SU-DHL-6 (cell line): ENCODE measurements at regions not wholly inside any gene's neighbourhood (a gene's known extent, or its start where the extent isn't known, plus 50 kb on each side); places are given as distances from the start of the nearest gene placed in this dataset.

Experiments
- H2AFZ ChIP-seq: fragments of 200-600 bp; sonication (generic); 2 replicates; pipeline ENCODE4 v1.6.1; 2014; ENCODE audit warnings: low read depth, mild to moderate bottlenecking, moderate library complexity, mixed read lengths, antibody characterized with exemption, low read length; ENCODE audit not compliant: severe bottlenecking
- H3F3A ChIP-seq: fragments of 200-600 bp; shearing (Covaris generic); 2 replicates; pipeline ENCODE4 v1.6.0; 2016; ENCODE audit warnings: antibody characterized with exemption, mild to moderate bottlenecking; ENCODE audit not compliant: insufficient read depth
- H3K27ac ChIP-seq: fragments of 200-600 bp; sonication (generic); 2 replicates; pipeline ENCODE4 v1.5.1; 2016; ENCODE audit warnings: low read depth, mild to moderate bottlenecking, low read length, moderate library complexity, mixed read lengths
- H3K27me3 ChIP-seq: fragments of 200-600 bp; sonication (generic), shearing (Covaris generic); 2 replicates; pipeline ENCODE4 v1.6.0; 2014; ENCODE audit warnings: mild to moderate bottlenecking, low read length
- H3K36me3 ChIP-seq: fragments of 200-600 bp; sonication (generic); 2 replicates; pipeline ENCODE4 v1.6.1; 2014; ENCODE audit warnings: mild to moderate bottlenecking, low read length, mixed read lengths
- H3K4me2 ChIP-seq: fragments of 300-600, 200-600 bp; shearing (Covaris generic), sonication (generic); 2 replicates; pipeline ENCODE4 v1.6.0; 2014; ENCODE audit warnings: low read length, low read depth, mild to moderate bottlenecking; ENCODE audit not compliant: poor library complexity, severe bottlenecking
- H3K4me3 ChIP-seq: fragments of 200-600 bp; sonication (generic); 2 replicates; pipeline ENCODE4 v1.5.1; 2014; ENCODE audit warnings: antibody characterized with exemption, low read length, mild to moderate bottlenecking, mixed read lengths; ENCODE audit not compliant: insufficient read depth, poor library complexity, severe bottlenecking
- H3K79me2 ChIP-seq: fragments of 200-600 bp; sonication (generic); 2 replicates; pipeline ENCODE4 v1.6.1; 2014; ENCODE audit warnings: mild to moderate bottlenecking, low read length, moderate library complexity; ENCODE audit not compliant: insufficient read depth
- H3K9ac ChIP-seq: fragments of 200-600 bp; sonication (generic); 2 replicates; pipeline ENCODE4 v1.7.0; 2014; ENCODE audit warnings: mild to moderate bottlenecking, low read length
- H3K9me2 ChIP-seq: fragments of 200-600 bp; sonication (generic); replicated peaks from 2 replicates; pipeline ENCODE4 v1.6.1; 2014; ENCODE audit warnings: low read length; ENCODE audit not compliant: insufficient read depth
- H3K9me3 ChIP-seq: fragments of 200-600 bp; sonication (generic); 2 replicates; pipeline ENCODE4 v1.6.1; 2014; ENCODE audit warnings: low read length, mixed read lengths; ENCODE audit not compliant: insufficient read depth
- H4K20me1 ChIP-seq: fragments of 200-600 bp; sonication (generic); 2 replicates; pipeline ENCODE4 v1.6.1; 2014; ENCODE audit warnings: low read depth, mild to moderate bottlenecking, antibody characterized with exemption, low read length, moderate library complexity, mixed read lengths
- EZH2phosphoT487 ChIP-seq: fragments of 200-600 bp; sonication (generic), shearing (Covaris generic); conservative IDR thresholded peaks from 2 replicates; pipeline ENCODE4 v1.6.1; 2018; ENCODE audit warnings: mild to moderate bottlenecking, antibody characterized with exemption, low read length, moderate library complexity, mixed read lengths
- TF ChIP-seq, protein P1 (sequence below): fragments of 200-600 bp; sonication (generic); IDR thresholded peaks from one replicate; pipeline ENCODE4 v1.5.1; 2017; ENCODE audit warnings: antibody characterized with exemption, mild to moderate bottlenecking, low read length, moderate library complexity; ENCODE audit not compliant: insufficient read depth, poor library complexity, severe bottlenecking

GRCh38 chr7:24346716-24347115, 62.7 kb downstream of the NPY start:
- H3K27me3 ChIP-seq = no peaks in the 10 kb centered on the region
- H3K9me3 ChIP-seq = peaks cover 20% of the 10 kb centered on the region; the same call in 1 of the 2 replicates
- no peak overlapping the region for H3K27ac ChIP-seq
- TF ChIP-seq, protein P1, sequence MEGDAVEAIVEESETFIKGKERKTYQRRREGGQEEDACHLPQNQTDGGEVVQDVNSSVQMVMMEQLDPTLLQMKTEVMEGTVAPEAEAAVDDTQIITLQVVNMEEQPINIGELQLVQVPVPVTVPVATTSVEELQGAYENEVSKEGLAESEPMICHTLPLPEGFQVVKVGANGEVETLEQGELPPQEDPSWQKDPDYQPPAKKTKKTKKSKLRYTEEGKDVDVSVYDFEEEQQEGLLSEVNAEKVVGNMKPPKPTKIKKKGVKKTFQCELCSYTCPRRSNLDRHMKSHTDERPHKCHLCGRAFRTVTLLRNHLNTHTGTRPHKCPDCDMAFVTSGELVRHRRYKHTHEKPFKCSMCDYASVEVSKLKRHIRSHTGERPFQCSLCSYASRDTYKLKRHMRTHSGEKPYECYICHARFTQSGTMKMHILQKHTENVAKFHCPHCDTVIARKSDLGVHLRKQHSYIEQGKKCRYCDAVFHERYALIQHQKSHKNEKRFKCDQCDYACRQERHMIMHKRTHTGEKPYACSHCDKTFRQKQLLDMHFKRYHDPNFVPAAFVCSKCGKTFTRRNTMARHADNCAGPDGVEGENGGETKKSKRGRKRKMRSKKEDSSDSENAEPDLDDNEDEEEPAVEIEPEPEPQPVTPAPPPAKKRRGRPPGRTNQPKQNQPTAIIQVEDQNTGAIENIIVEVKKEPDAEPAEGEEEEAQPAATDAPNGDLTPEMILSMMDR = no peak
- no peak for TF ChIP-seq EZH2phosphoT487
- no peaks in the 10 kb centered on the region; the same call in 1 of the 2 replicates for H3K36me3 ChIP-seq
- H3K4me2 ChIP-seq = no peak overlapping the region
- H3K9me2 ChIP-seq = no peaks in the 10 kb centered on the region
- no peak overlapping the region for H3K4me3 ChIP-seq
- no peaks in the 10 kb centered on the region for H3K79me2 ChIP-seq
- H4K20me1 ChIP-seq = no peaks in the 10 kb centered on the region
- H2AFZ ChIP-seq = no peak overlapping the region
- H3F3A ChIP-seq = no peaks in the 10 kb centered on the region
- H3K9ac ChIP-seq = no peak overlapping the region

DNA sequence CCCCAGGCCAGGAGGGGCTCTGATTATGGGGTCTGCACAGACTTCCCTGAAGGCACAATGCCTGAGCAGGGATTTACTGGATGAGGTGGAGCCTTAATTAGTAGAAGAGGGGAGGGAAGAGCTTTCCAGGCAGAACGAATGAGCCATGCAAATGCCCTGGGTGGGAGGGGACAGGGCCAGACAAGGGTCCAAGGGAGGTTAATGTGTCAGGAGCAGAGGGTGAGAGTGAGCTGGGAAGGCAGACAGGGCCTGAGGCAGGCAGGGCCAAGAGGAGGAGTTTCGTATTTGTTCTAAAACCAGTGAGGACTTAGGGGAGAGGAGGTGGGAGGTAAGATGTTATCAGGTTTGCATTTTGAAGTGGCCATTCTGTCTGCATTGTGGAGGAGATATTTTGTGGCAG, 65.3 kb downstream of the NPY start:
- Histone ChIP-seq H3K27ac (no peak overlapping the region), H3K4me3 (no peak overlapping the region), H3K4me2 (no peak overlapping the region), H3K36me3 (no peaks in the 10 kb centered on the region; the same call in 1 of the 2 replicates), H3K9ac (no peak overlapping the region), H3K9me2 (no peaks in the 10 kb centered on the region), H3K27me3 (no peaks in the 10 kb centered on the region), H4K20me1 (no peaks in the 10 kb centered on the region), H3K9me3 (peaks cover 20% of the 10 kb centered on the region; the same call in 1 of the 2 replicates), H3F3A (no peaks in the 10 kb centered on the region), H2AFZ (no peak overlapping the region), H3K79me2 (no peaks in the 10 kb centered on the region)
- TF ChIP-seq, protein P1 = no peak
- no peak for TF ChIP-seq EZH2phosphoT487

GRCh38 chr7:24354456-24354855, 70.5 kb downstream of the NPY start:
- H3K4me2 ChIP-seq = no peak overlapping the region
- H2AFZ ChIP-seq = no peak overlapping the region
- no peaks in the 10 kb centered on the region for H3F3A ChIP-seq
- H3K27me3 ChIP-seq = no peaks in the 10 kb centered on the region
- H3K4me3 ChIP-seq = no peak overlapping the region
- no peak overlapping the region for H3K9ac ChIP-seq
- peaks cover 20% of the 10 kb centered on the region; the same call in 1 of the 2 replicates for H3K9me3 ChIP-seq
- H3K36me3 ChIP-seq = no peaks in the 10 kb centered on the region; the same call in 1 of the 2 replicates
- no peaks in the 10 kb centered on the region for H4K20me1 ChIP-seq
- no peaks in the 10 kb centered on the region for H3K79me2 ChIP-seq
- H3K27ac ChIP-seq = no peak overlapping the region
- no peak for TF ChIP-seq EZH2phosphoT487
- TF ChIP-seq, protein P1 = no peak
- no peaks in the 10 kb centered on the region for H3K9me2 ChIP-seq
